CD14-positive monocyte (primary cell): ENCODE measurements at regions not wholly inside any gene's neighbourhood (a gene's known extent, or its start where the extent isn't known, plus 50 kb on each side); places are given as distances from the start of the nearest gene placed in this dataset.
A peak's percentile ranks its signal among the peaks of the same experiment; 100 is the strongest.

Experiments used
- DNase-seq, 3 donors: peaks; one replicate each; pipeline ENCODE4 v3.0.0-alpha.2; 2011 to 2022
- H2AFZ ChIP-seq: 2 replicates; pipeline ENCODE4 v1.6.0; 2012; ENCODE audit warnings: mild to moderate bottlenecking, low read depth, low read length, inconsistent platforms; ENCODE audit not compliant: insufficient read depth, poor library complexity, severe bottlenecking
- H3K27ac ChIP-seq, 2 donors: 1 replicate in 1 of 2; 2 replicates in 1 of 2; pipeline ENCODE4 v1.5.1; 2012 to 2013; ENCODE audit warnings: low read length in 2 of 2, control low read depth in 1 of 2, inconsistent platforms in 1 of 2, low read depth in 1 of 2, mild to moderate bottlenecking in 1 of 2
- H3K27me3 ChIP-seq, 2 donors: one replicate each; pipeline versions ENCODE4 v1.6.0 to v1.6.1; 2011 to 2013; ENCODE audit warnings: low read length in 2 of 2; ENCODE audit not compliant: control insufficient read depth in 2 of 2, insufficient read depth in 2 of 2
- H3K36me3 ChIP-seq, 2 donors: replicated peaks in 1 of 2; 1 replicate in 1 of 2; 2 replicates in 1 of 2; pipeline versions ENCODE4 v1.5.1 to v1.6.1; 2012 to 2013; ENCODE audit warnings: low read length in 2 of 2, control low read depth in 1 of 2, inconsistent platforms in 1 of 2, mild to moderate bottlenecking in 1 of 2; ENCODE audit not compliant: insufficient read depth in 2 of 2, control insufficient read depth in 1 of 2
- H3K4me1 ChIP-seq, 2 donors: 1 replicate in 1 of 2; 2 replicates in 1 of 2; pipeline versions ENCODE4 v1.5.1 to v1.6.1; 2012 to 2013; ENCODE audit warnings: low read length in 2 of 2, control low read depth in 1 of 2, inconsistent platforms in 1 of 2, mild to moderate bottlenecking in 1 of 2, moderate library complexity in 1 of 2; ENCODE audit not compliant: insufficient read depth in 2 of 2, control insufficient read depth in 1 of 2
- H3K4me2 ChIP-seq: replicated peaks from 2 replicates; pipeline ENCODE3; 2012; ENCODE audit warnings: low read length, moderate library complexity, mild to moderate bottlenecking; ENCODE audit not compliant: poor library complexity, severe bottlenecking; ENCODE audit errors: extremely low read depth
- H3K4me3 ChIP-seq, 3 experiments: fragments of 200-600 bp in 1 of 3; sonication (generic) in 1 of 3; replicated peaks in 1 of 3; 1 replicate in 2 of 3; 2 replicates in 1 of 3; pipeline ENCODE4 v1.5.1; 2011 to 2013; ENCODE audit warnings: low read length in 3 of 3, mild to moderate bottlenecking in 3 of 3, control low read depth in 2 of 3, low read depth in 2 of 3, inconsistent platforms in 1 of 3, moderate library complexity in 1 of 3
- H3K79me2 ChIP-seq: 2 replicates; pipeline ENCODE4 v1.6.0; 2012; ENCODE audit warnings: mild to moderate bottlenecking, control low read depth, inconsistent platforms, low read length, moderate library complexity; ENCODE audit not compliant: insufficient read depth
- H3K9ac ChIP-seq: 2 replicates; pipeline ENCODE4 v1.6.0; 2017; ENCODE audit warnings: low read length, mild to moderate bottlenecking; ENCODE audit not compliant: insufficient read depth, poor library complexity, severe bottlenecking
- H3K9me3 ChIP-seq, 2 donors: replicated peaks in 1 of 2; 1 replicate in 1 of 2; 2 replicates in 1 of 2; pipeline versions ENCODE4 v1.5.1 to v1.6.1; 2012 to 2013; ENCODE audit warnings: low read length in 2 of 2, control low read depth in 1 of 2; ENCODE audit not compliant: control insufficient read depth in 1 of 2, insufficient read depth in 1 of 2
- H4K20me1 ChIP-seq: 2 replicates; pipeline ENCODE4 v1.6.0; 2012; ENCODE audit warnings: mild to moderate bottlenecking, low read length, control low read depth, moderate library complexity; ENCODE audit not compliant: insufficient read depth
- H3K27ac Mint-ChIP-seq, 7 donors: one replicate each; pipeline ENCODE4 v1.8.0; 2020; ENCODE audit warnings: mild to moderate bottlenecking in 7 of 7, mixed read lengths in 7 of 7, moderate library complexity in 6 of 7, inconsistent platforms in 2 of 7
- H3K27me3 Mint-ChIP-seq, 3 donors: one replicate each; pipeline ENCODE4 v1.8.0; 2021 to 2022; ENCODE audit warnings: low read depth in 3 of 3, mild to moderate bottlenecking in 3 of 3, mixed read lengths in 3 of 3, moderate library complexity in 3 of 3, inconsistent platforms in 1 of 3
- H3K36me3 Mint-ChIP-seq, 2 donors: one replicate each; pipeline ENCODE4 v1.8.0; 2020; ENCODE audit warnings: mixed read lengths in 2 of 2, inconsistent platforms in 1 of 2, mild to moderate bottlenecking in 1 of 2
- H3K4me1 Mint-ChIP-seq: one replicate; pipeline ENCODE4 v1.8.0; 2020; ENCODE audit warnings: mild to moderate bottlenecking, mixed read lengths
- H3K4me3 Mint-ChIP-seq, 2 donors: one replicate each; pipeline ENCODE4 v1.8.0; 2020; ENCODE audit warnings: mild to moderate bottlenecking in 2 of 2, mixed read lengths in 2 of 2, moderate library complexity in 1 of 2
- H3K9me3 Mint-ChIP-seq, 7 donors: one replicate each; pipeline ENCODE4 v1.8.0; 2020 to 2022; ENCODE audit warnings: mixed read lengths in 7 of 7, mild to moderate bottlenecking in 6 of 7, moderate library complexity in 6 of 7, inconsistent platforms in 2 of 7
- WGBS: methylation state at CpG from one replicate; pipeline ENCODE4 v1.1.5; 2013; ENCODE audit warnings: missing lambda C conversion rate; ENCODE audit not compliant: insufficient coverage; 5-methylcytosine and 5-hydroxymethylcytosine counted together
- intact Hi-C, 2 donors: fragments of 100-400 bp; cut with micrococcal nuclease; formaldehyde crosslinking; loops; one replicate each; pipeline versions ENCODE4 v1.15.0 to v1.15.1; 2023
- TF ChIP-seq, protein P1 (sequence below): fragments of 200-600 bp; IDR thresholded peaks from one replicate; pipeline ENCODE4 v1.8.0; 2022; ENCODE audit warnings: antibody characterized with exemption, mild to moderate bottlenecking

DNA sequence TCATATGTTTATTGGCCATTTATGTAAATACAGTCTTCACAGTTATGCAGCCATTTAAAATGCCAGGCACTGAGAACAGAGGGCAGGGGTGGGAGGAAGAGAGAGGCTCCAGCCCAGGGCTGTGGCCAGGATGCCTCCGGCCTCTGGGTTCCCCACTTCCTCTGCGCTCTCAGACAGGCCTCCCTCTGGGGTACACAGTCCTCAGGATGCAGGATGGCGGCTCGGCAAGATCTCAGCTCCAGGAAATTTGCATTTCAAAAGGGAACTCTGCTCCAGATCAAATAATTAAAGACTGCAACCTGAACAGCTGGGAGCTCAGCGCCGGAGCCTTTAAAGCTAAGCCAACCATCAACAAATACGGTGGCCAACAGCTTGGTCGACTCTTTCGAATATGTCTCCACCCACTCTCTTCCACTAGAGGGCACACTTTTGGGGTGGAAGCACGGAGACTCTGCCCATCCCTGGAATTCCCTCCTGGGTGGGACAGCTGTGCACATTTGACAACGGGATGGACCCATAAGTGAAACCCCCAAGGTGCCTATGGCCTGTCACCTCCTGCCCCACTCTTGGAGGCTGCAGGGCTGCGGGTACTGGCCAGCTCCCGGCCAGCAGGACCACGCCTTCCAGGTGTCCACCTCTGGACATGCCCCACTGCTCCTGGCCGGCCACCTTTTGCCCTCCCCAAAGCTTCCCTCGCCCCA, 1044.7 kb downstream of the BRD1 start:
- H3K9me3 ChIP-seq, result peaks cover 0 to 19% of the 10 kb centered on the region in 2 donors
- H3K4me3 ChIP-seq, result no peak overlapping the region
- no peak for DNase-seq
- H3K4me1 ChIP-seq, result no peaks in the 10 kb centered on the region
- intact Hi-C loops, result no loop called here
- no peaks in the 10 kb centered on the region for H3K79me2 ChIP-seq
- H3K27ac Mint-ChIP-seq, result no peak overlapping the region
- H3K36me3 Mint-ChIP-seq, result no peaks in the 10 kb centered on the region
- no peak overlapping the region for H3K4me2 ChIP-seq
- no peak overlapping the region for H3K9ac ChIP-seq
- H3K4me1 Mint-ChIP-seq, result no peaks in the 10 kb centered on the region
- no peak overlapping the region for H2AFZ ChIP-seq
- H3K36me3 ChIP-seq, result no peaks in the 10 kb centered on the region
- H3K9me3 Mint-ChIP-seq, result peaks cover 5 to 18% (median 7%) of the 10 kb centered on the region in 7 donors
- peaks cover 0 to 2% (median 0%) of the 10 kb centered on the region in 3 donors for H3K27me3 Mint-ChIP-seq
- H3K27me3 ChIP-seq, result no peaks in the 10 kb centered on the region
- no peak overlapping the region for H3K4me3 Mint-ChIP-seq
- no peaks in the 10 kb centered on the region for H4K20me1 ChIP-seq
- H3K27ac ChIP-seq, result no peak overlapping the region
- TF ChIP-seq, protein P1, sequence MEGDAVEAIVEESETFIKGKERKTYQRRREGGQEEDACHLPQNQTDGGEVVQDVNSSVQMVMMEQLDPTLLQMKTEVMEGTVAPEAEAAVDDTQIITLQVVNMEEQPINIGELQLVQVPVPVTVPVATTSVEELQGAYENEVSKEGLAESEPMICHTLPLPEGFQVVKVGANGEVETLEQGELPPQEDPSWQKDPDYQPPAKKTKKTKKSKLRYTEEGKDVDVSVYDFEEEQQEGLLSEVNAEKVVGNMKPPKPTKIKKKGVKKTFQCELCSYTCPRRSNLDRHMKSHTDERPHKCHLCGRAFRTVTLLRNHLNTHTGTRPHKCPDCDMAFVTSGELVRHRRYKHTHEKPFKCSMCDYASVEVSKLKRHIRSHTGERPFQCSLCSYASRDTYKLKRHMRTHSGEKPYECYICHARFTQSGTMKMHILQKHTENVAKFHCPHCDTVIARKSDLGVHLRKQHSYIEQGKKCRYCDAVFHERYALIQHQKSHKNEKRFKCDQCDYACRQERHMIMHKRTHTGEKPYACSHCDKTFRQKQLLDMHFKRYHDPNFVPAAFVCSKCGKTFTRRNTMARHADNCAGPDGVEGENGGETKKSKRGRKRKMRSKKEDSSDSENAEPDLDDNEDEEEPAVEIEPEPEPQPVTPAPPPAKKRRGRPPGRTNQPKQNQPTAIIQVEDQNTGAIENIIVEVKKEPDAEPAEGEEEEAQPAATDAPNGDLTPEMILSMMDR, result peak; percentile 22
- 39% methylated on average over 14 of the region's 16 CpGs for WGBS

DNA sequence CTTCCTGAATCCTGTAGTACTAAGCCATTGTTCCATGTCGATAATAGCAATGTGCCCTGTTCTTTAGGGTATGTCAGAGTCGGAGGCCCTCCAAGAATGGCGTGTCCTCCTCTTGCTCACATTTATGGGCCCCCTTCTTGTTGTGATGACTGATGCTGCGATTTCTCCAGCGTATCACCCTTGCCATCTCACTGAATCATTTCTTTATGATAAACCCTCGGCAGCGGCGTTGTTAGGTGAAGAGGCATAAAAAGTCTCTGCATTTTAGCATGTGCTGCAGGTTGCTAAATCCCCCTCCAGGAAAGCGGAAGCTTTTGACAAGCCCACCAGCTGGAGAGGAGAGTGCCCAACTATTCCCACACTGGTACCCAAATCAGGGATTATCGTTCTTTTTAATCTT, 1045.3 kb downstream of the BRD1 start:
- 88% methylated on average over 7 of the region's 10 CpGs for WGBS
- TF ChIP-seq, protein P1, result no peak
- no peaks in the 10 kb centered on the region for H3K79me2 ChIP-seq
- no peaks in the 10 kb centered on the region for H4K20me1 ChIP-seq
- no peaks in the 10 kb centered on the region for H3K36me3 Mint-ChIP-seq
- H3K27ac Mint-ChIP-seq, result no peak overlapping the region
- H3K27me3 ChIP-seq, result no peaks in the 10 kb centered on the region
- no peaks in the 10 kb centered on the region for H3K4me1 ChIP-seq
- H2AFZ ChIP-seq, result no peak overlapping the region
- no peak overlapping the region for H3K9ac ChIP-seq
- H3K4me3 Mint-ChIP-seq, result no peak overlapping the region
- H3K9me3 Mint-ChIP-seq, result peaks cover 7 to 21% (median 12%) of the 10 kb centered on the region in 7 donors
- DNase-seq, result no peak
- peaks cover 6 to 25% of the 10 kb centered on the region in 2 donors for H3K9me3 ChIP-seq
- H3K4me3 ChIP-seq, result no peak overlapping the region
- H3K4me1 Mint-ChIP-seq, result no peaks in the 10 kb centered on the region
- H3K27ac ChIP-seq, result no peak overlapping the region
- intact Hi-C loops, result no loop called here
- no peaks in the 10 kb centered on the region for H3K36me3 ChIP-seq
- H3K4me2 ChIP-seq, result no peak overlapping the region
- peaks cover 0 to 2% (median 0%) of the 10 kb centered on the region in 3 donors for H3K27me3 Mint-ChIP-seq
